ENCODE measurements at regions not wholly inside any gene's neighbourhood (a gene's known extent, or its start where the extent isn't known, plus 50 kb on each side); places are given as distances from the start of the nearest gene placed in this dataset.
"Not testable (repeated sequence)": the region's sequence is repeated elsewhere in the genome, so short reads cannot be mapped to it uniquely, and the experiment has no call there.

DNA sequence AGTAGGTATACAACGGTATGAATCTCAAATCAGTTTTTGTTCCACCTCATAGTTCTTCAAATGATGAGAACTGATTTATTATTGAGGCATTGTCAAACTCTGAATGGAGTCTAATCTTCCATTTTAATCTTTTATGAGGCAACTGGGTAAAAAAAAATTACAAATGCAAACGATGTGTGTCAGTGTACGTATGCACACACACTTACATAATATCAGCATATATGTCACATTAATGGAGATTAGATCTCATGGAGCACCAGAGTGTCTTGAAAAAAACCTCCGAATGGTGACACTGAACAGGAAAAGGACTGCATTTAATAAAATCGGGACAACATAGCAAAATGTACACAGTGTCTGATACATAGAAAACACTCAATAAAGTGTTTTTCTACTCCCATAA is 842.7 kb downstream of the EFNB2 start:
- no peak overlapping the region for H3K4me3 ChIP-seq (replicated peaks; ENCODE audit: low read depth, low read length)
- no peak for DNase-seq (ENCODE audit: extremely low read depth, insufficient read length)
- no peaks in the 10 kb centered on the region for H3K27me3 ChIP-seq (replicated peaks; ENCODE audit: control insufficient read depth, insufficient read depth, low read length)
- TF ChIP-seq, protein P1, sequence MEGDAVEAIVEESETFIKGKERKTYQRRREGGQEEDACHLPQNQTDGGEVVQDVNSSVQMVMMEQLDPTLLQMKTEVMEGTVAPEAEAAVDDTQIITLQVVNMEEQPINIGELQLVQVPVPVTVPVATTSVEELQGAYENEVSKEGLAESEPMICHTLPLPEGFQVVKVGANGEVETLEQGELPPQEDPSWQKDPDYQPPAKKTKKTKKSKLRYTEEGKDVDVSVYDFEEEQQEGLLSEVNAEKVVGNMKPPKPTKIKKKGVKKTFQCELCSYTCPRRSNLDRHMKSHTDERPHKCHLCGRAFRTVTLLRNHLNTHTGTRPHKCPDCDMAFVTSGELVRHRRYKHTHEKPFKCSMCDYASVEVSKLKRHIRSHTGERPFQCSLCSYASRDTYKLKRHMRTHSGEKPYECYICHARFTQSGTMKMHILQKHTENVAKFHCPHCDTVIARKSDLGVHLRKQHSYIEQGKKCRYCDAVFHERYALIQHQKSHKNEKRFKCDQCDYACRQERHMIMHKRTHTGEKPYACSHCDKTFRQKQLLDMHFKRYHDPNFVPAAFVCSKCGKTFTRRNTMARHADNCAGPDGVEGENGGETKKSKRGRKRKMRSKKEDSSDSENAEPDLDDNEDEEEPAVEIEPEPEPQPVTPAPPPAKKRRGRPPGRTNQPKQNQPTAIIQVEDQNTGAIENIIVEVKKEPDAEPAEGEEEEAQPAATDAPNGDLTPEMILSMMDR (IDR thresholded peaks at IDR 0.05; ENCODE audit: insufficient read depth, low read length, poor library complexity, severe bottlenecking): no peak
- no peaks in the 10 kb centered on the region for H3K36me3 ChIP-seq (ENCODE audit: control insufficient read depth, insufficient read depth, low read length)

DNA sequence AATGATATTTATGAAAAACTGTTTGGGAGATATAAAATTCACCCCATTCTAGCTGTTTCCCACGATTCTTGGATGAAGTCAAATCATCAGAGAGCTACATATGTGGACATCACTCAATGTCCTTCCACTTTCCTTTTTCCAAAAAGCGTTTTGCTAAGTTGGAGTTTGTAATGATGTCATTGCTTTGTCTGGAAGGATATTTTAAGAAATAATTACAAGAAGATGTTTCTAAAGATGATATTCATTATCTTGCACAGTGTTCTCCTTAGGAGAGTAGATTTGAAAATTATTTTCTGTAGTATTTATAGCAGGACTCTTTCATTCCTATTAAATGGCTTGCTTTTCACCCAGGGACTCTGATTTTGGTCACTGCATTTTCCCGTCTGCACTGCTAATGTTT is 851.2 kb downstream of the EFNB2 start:
- no peak for DNase-seq (ENCODE audit: extremely low read depth, insufficient read length)
- H3K36me3 ChIP-seq (ENCODE audit: control insufficient read depth, insufficient read depth, low read length): no peaks in the 10 kb centered on the region

DNA sequence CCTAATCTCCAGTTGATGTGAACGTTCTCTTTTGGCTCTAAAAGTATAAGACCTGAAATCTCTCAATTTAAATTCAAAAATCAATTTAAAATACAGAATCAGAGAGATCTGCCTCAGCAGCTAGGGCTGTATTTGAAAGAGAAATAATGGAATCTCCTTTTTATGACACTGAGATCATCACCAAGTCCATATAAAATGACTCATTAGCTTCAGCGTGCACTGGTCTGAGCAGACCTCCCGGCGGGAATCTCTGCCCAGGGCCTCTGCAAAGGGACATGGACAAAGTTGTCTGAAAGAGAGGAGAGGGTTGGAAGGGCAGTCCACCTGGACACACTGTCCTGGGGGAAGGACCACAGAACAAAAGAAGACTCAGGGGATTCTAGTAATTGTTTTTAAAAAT is 855.6 kb downstream of the EFNB2 start:
- Histone ChIP-seq H3K4me3 (replicated peaks; ENCODE audit: low read depth, low read length) (no peak overlapping the region), H3K36me3 (ENCODE audit: control insufficient read depth, insufficient read depth, low read length) (no peaks in the 10 kb centered on the region), H3K27me3 (replicated peaks; ENCODE audit: control insufficient read depth, insufficient read depth, low read length) (no peaks in the 10 kb centered on the region)
- DNase-seq (ENCODE audit: extremely low read depth, insufficient read length): no peak
- TF ChIP-seq, protein P1 (IDR thresholded peaks at IDR 0.05; ENCODE audit: insufficient read depth, low read length, poor library complexity, severe bottlenecking): no peak

More for the DNA sequence above, 851.2 kb downstream of the EFNB2 start:
- no peaks in the 10 kb centered on the region for H3K27me3 ChIP-seq (replicated peaks; ENCODE audit: control insufficient read depth, insufficient read depth, low read length)
- H3K4me3 ChIP-seq (replicated peaks; ENCODE audit: low read depth, low read length): no peak overlapping the region
- TF ChIP-seq, protein P1 (IDR thresholded peaks at IDR 0.05; ENCODE audit: insufficient read depth, low read length, poor library complexity, severe bottlenecking): no peak

DNA sequence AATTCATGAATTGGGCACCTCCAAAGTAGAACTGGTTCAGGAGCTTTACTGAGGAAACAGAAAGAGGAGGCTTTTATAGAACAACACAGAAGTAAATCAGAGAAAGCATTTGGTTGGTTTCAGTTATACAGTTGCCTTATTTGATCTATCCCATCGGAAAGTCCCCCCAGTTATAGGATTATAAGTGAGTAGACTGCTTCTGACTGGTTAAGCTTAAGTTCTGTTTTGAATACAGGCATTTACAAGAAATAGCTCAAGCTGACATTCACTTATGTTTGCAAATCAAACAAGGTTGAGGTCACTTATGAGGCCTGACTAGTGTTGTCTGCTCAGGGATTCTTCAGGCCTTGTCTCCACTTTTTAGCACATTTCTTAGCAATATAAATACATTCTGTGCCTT is 857.4 kb downstream of the EFNB2 start:
- TF ChIP-seq, protein P1 (IDR thresholded peaks at IDR 0.05; ENCODE audit: insufficient read depth, low read length, poor library complexity, severe bottlenecking): no peak
- H3K36me3 ChIP-seq (ENCODE audit: control insufficient read depth, insufficient read depth, low read length): no peaks in the 10 kb centered on the region
- no peak overlapping the region for H3K4me3 ChIP-seq (replicated peaks; ENCODE audit: low read depth, low read length)
- no peak for DNase-seq (ENCODE audit: extremely low read depth, insufficient read length)
- no peaks in the 10 kb centered on the region for H3K27me3 ChIP-seq (replicated peaks; ENCODE audit: control insufficient read depth, insufficient read depth, low read length)

DNA sequence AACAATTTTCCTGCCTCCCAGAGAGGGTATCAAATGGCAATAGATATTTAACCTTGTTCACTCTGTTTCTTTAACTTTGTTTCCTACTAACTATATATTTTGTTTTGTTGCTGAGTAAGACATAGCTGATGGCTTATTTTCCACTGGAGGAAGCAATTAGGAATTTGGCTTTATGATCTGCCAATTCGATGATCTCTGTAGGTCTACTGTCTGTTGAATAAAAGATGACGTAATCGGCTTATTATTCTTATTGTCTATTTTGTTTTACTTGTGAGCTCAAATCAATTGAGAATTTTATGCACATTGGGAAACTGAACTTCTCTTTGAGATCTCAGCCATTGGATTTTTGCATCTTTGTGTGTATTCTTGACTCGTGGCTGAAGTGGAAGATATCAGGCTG is 862.6 kb downstream of the EFNB2 start:
- no peak for DNase-seq (ENCODE audit: extremely low read depth, insufficient read length)
- Histone ChIP-seq H3K36me3 (ENCODE audit: control insufficient read depth, insufficient read depth, low read length) (no peaks in the 10 kb centered on the region), H3K27me3 (replicated peaks; ENCODE audit: control insufficient read depth, insufficient read depth, low read length) (no peaks in the 10 kb centered on the region), H3K4me3 (replicated peaks; ENCODE audit: low read depth, low read length) (no peak overlapping the region)
- TF ChIP-seq, protein P1 (IDR thresholded peaks at IDR 0.05; ENCODE audit: insufficient read depth, low read length, poor library complexity, severe bottlenecking): no peak

DNA sequence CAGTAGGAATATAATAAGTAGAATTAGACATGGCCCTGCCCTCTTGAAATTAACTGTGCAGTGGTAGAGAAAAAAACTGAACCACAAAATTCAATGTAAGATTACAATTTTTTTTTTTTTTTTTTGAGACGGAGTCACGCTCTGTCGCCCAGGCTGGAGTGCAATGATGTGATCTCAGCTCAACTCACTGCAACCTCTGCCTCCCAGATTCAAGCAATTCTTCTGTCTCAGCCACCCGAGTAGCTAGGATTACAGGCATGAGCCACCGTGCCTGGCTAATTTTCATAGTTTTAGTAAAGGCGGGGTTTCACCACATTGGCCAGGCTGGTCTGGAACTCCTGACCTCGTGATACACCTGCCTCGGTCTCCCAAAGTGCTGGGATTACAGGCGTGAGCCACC is 864.3 kb downstream of the EFNB2 start:
- not testable (repeated sequence) for H3K36me3 ChIP-seq (ENCODE audit: control insufficient read depth, insufficient read depth, low read length); H3K4me3 ChIP-seq (replicated peaks; ENCODE audit: low read depth, low read length); H3K27me3 ChIP-seq (replicated peaks; ENCODE audit: control insufficient read depth, insufficient read depth, low read length); DNase-seq (ENCODE audit: extremely low read depth, insufficient read length)
